ENCODE measurements at regions not wholly inside any gene's neighbourhood (a gene's known extent, or its start where the extent isn't known, plus 50 kb on each side); places are given as distances from the start of the nearest gene placed in this dataset.

GRCh38 chr2:216578325-216578724 is 54.9 kb upstream of the IGFBP2 start:
- Histone ChIP-seq H3F3A (ENCODE audit: control insufficient read depth, insufficient read depth) (no peaks in the 10 kb centered on the region), H3K27ac (ENCODE audit: low read depth, low read length) (no peak overlapping the region), H3K4me1 (ENCODE audit: control insufficient read depth, low read length) (no peaks in the 10 kb centered on the region), H3K79me2 (ENCODE audit: control insufficient read depth, low read length) (no peaks in the 10 kb centered on the region), H3K27me3 (ENCODE audit: control insufficient read depth, low read length) (peaks cover 52% of the 10 kb centered on the region), H3K4me2 (ENCODE audit: low read length) (no peak overlapping the region), H3K9me2 (replicated peaks; ENCODE audit: control insufficient read depth, low read length) (no peaks in the 10 kb centered on the region), H4K20me1 (ENCODE audit: control insufficient read depth, insufficient read depth, low read depth, low read length) (no peaks in the 10 kb centered on the region), H3K36me3 (ENCODE audit: control insufficient read depth, low read length) (no peaks in the 10 kb centered on the region), H3K4me3 (ENCODE audit: low read length) (no peak overlapping the region), H3K9me3 (ENCODE audit: control insufficient read depth, insufficient read depth, low read length) (no peaks in the 10 kb centered on the region)
- TF ChIP-seq CTCF (IDR thresholded peaks at IDR 0.05; ENCODE audit: low read depth, low read length, poor library complexity, severe bottlenecking), result no peak
- no peak for TF ChIP-seq EZH2phosphoT487 (IDR thresholded peaks at IDR 0.05; ENCODE audit: borderline replicate concordance, low read length)

GRCh38 chr2:216583147-216583546 is 50.1 kb upstream of the IGFBP2 start:
- no peak overlapping the region for H3K4me2 ChIP-seq (ENCODE audit: low read length)

More at GRCh38 chr2:216583147-216583546, 50.1 kb upstream of the IGFBP2 start:
- Histone ChIP-seq H3K9me3 (ENCODE audit: control insufficient read depth, insufficient read depth, low read length) (no peaks in the 10 kb centered on the region), H3K9me2 (replicated peaks; ENCODE audit: control insufficient read depth, low read length) (no peaks in the 10 kb centered on the region), H3K4me3 (ENCODE audit: low read length) (no peak overlapping the region), H3K27ac (ENCODE audit: low read depth, low read length) (no peak overlapping the region), H3K27me3 (ENCODE audit: control insufficient read depth, low read length) (peaks cover 58% of the 10 kb centered on the region), H3K4me1 (ENCODE audit: control insufficient read depth, low read length) (peaks cover 9% of the 10 kb centered on the region), H3K36me3 (ENCODE audit: control insufficient read depth, low read length) (no peaks in the 10 kb centered on the region), H3F3A (ENCODE audit: control insufficient read depth, insufficient read depth) (no peaks in the 10 kb centered on the region), H3K79me2 (ENCODE audit: control insufficient read depth, low read length) (no peaks in the 10 kb centered on the region), H4K20me1 (ENCODE audit: control insufficient read depth, insufficient read depth, low read depth, low read length) (no peaks in the 10 kb centered on the region)
- TF ChIP-seq EZH2phosphoT487 (IDR thresholded peaks at IDR 0.05; ENCODE audit: borderline replicate concordance, low read length) (no peak), CTCF (IDR thresholded peaks at IDR 0.05; ENCODE audit: low read depth, low read length, poor library complexity, severe bottlenecking) (no peak)
